ENCODE measurements at regions not wholly inside any gene's neighbourhood (a gene's known extent, or its start where the extent isn't known, plus 50 kb on each side); places are given as distances from the start of the nearest gene placed in this dataset.

- TF ChIP-seq EP300 (IDR thresholded peaks at IDR 0.05; ENCODE audit: borderline replicate concordance) (no peak), CEBPB (IDR thresholded peaks at IDR 0.05) (no peak), TAF1 (IDR thresholded peaks at IDR 0.05; ENCODE audit: low read depth) (no peak), CREB1 (IDR thresholded peaks at IDR 0.05; ENCODE audit: low read depth) (no peak), MAX (IDR thresholded peaks at IDR 0.05) (no peak), ZBTB7A (IDR thresholded peaks at IDR 0.05; ENCODE audit: low read depth) (no peak), YY1 (IDR thresholded peaks at IDR 0.05; ENCODE audit: low read depth) (no peak), TCF12 (IDR thresholded peaks at IDR 0.05; ENCODE audit: low read depth) (no peak), RAD21 (IDR thresholded peaks at IDR 0.05; ENCODE audit: low read depth) (no peak), NFIC (IDR thresholded peaks at IDR 0.05) (no peak), FOXM1 (IDR thresholded peaks at IDR 0.05; ENCODE audit: borderline replicate concordance, low read depth) (no peak), TEAD4 (IDR thresholded peaks at IDR 0.05) (no peak), REST (IDR thresholded peaks at IDR 0.05; ENCODE audit: low read depth) (no peak)
Measured at GRCh38 chr10:7000061-7000460, 410.8 kb downstream of the SFMBT2 start.

Data from Ishikawa (cell line).